Stimulated activated CD4-positive, alpha-beta T cell treated with anti-CD3 and anti-CD28 coated beads, Interleukin-4, amount 100 ng/mL, for 1 hour (primary cell): ENCODE measurements at regions not wholly inside any gene's neighbourhood (a gene's known extent, or its start where the extent isn't known, plus 50 kb on each side); places are given as distances from the start of the nearest gene placed in this dataset.

Experiments
- DNase-seq: peaks from one replicate; pipeline ENCODE4 v3.0.0-alpha.2; 2020

- DNase-seq: no peak
Measured at GRCh38 chr5:125149110-125149509, 402.7 kb upstream of the ZNF608 start.

GRCh38 chr5:125149527-125149926 is 403.1 kb upstream of the ZNF608 start:
- no peak for DNase-seq

GRCh38 chr5:125150041-125150669 is 403.7 kb upstream of the ZNF608 start:
- DNase-seq: no peak

- no peak for DNase-seq
Measured at GRCh38 chr5:125151150-125151900, 404.9 kb upstream of the ZNF608 start.

GRCh38 chr5:125152044-125152443 is 405.6 kb upstream of the ZNF608 start:
- DNase-seq: no peak

GRCh38 chr5:125152461-125153189 is 406.2 kb upstream of the ZNF608 start:
- no peak for DNase-seq

GRCh38 chr5:125153231-125153630 is 406.8 kb upstream of the ZNF608 start:
- DNase-seq: no peak

GRCh38 chr5:125154301-125155110 is 408.1 kb upstream of the ZNF608 start:
- no peak for DNase-seq

GRCh38 chr5:125160787-125161502 is 414.5 kb upstream of the ZNF608 start:
- DNase-seq: no peak

GRCh38 chr5:125162714-125163113 is 416.3 kb upstream of the ZNF608 start:
- DNase-seq: no peak

- no peak for DNase-seq
Measured at GRCh38 chr5:125169396-125169795, 423.0 kb upstream of the ZNF608 start.

GRCh38 chr5:125171641-125172040 is 425.2 kb upstream of the ZNF608 start:
- no peak for DNase-seq

GRCh38 chr5:125175348-125176004 is 429.0 kb upstream of the ZNF608 start:
- no peak for DNase-seq

GRCh38 chr5:125176005-125176390 is 429.6 kb upstream of the ZNF608 start:
- DNase-seq: no peak

- no peak for DNase-seq
Measured at GRCh38 chr5:125177340-125177739, 430.9 kb upstream of the ZNF608 start.

- no peak for DNase-seq
Measured at GRCh38 chr5:125179612-125180011, 433.2 kb upstream of the ZNF608 start.

- no peak for DNase-seq
Measured at GRCh38 chr5:125180231-125180829, 433.9 kb upstream of the ZNF608 start.

- DNase-seq: no peak
Measured at GRCh38 chr5:125181159-125181558, 434.7 kb upstream of the ZNF608 start.

- DNase-seq: no peak
Measured at GRCh38 chr5:125181955-125182354, 435.5 kb upstream of the ZNF608 start.

- no peak for DNase-seq
Measured at GRCh38 chr5:125185740-125186139, 439.3 kb upstream of the ZNF608 start.

- DNase-seq: no peak
Measured at GRCh38 chr5:125186911-125187375, 440.5 kb upstream of the ZNF608 start.
